GM23338 (cell line): ENCODE measurements at regions not wholly inside any gene's neighbourhood (a gene's known extent, or its start where the extent isn't known, plus 50 kb on each side); places are given as distances from the start of the nearest gene placed in this dataset.

Source experiments
- ATAC-seq: fragments of 200-7000 bp; cut with Tn5 transposase; 3 replicates; pipeline ENCODE4 v1.9.1; 2020
- DNase-seq: peaks from one replicate; pipeline ENCODE4 v3.0.0-alpha.2; 2015; ENCODE audit warnings: low spot score
- H2AFZ ChIP-seq: fragments of 200-600 bp; sonication (generic); 2 replicates; pipeline ENCODE4 v1.8.0; 2016; ENCODE audit warnings: antibody characterized with exemption, mild to moderate bottlenecking, moderate library complexity
- H3F3A ChIP-seq: fragments of 200-600 bp; sonication (generic); replicated peaks from 2 replicates; pipeline ENCODE4 v1.8.0; 2017; ENCODE audit warnings: antibody characterized with exemption, mixed run types, low read depth
- H3K27ac ChIP-seq: fragments of 200-600 bp; sonication (generic); 2 replicates; pipeline ENCODE4 v1.6.1; 2016; ENCODE audit warnings: low read depth
- H3K27me3 ChIP-seq: fragments of 200-600 bp; sonication (generic); 2 replicates; pipeline ENCODE4 v1.8.0; 2016; ENCODE audit warnings: mild to moderate bottlenecking, mixed run types, moderate library complexity; ENCODE audit not compliant: insufficient read depth
- H3K36me3 ChIP-seq: fragments of 200-600 bp; sonication (generic); 2 replicates; pipeline ENCODE4 v1.8.0; 2016; ENCODE audit warnings: mild to moderate bottlenecking; ENCODE audit not compliant: insufficient read depth
- H3K4me1 ChIP-seq: fragments of 200-600 bp; sonication (generic); 2 replicates; pipeline ENCODE4 v1.8.0; 2016; ENCODE audit warnings: mild to moderate bottlenecking, moderate library complexity; ENCODE audit not compliant: insufficient read depth
- H3K4me2 ChIP-seq: fragments of 200-600 bp; sonication (generic); 2 replicates; pipeline ENCODE4 v1.7.1; 2017; ENCODE audit warnings: mixed run types
- H3K4me3 ChIP-seq: fragments of 200-600 bp; sonication (generic); 2 replicates; pipeline ENCODE4 v1.6.1; 2016; ENCODE audit warnings: mixed run types
- H3K79me2 ChIP-seq: fragments of 200-600 bp; sonication (generic); replicated peaks from 2 replicates; pipeline ENCODE4 v1.8.0; 2017; ENCODE audit warnings: mild to moderate bottlenecking; ENCODE audit not compliant: insufficient read depth
- H3K9me2 ChIP-seq: fragments of 200-600 bp; sonication (generic); 2 replicates; pipeline ENCODE4 v1.8.0; 2017; ENCODE audit not compliant: insufficient read depth
- H4K20me1 ChIP-seq: fragments of 200-600 bp; sonication (generic); replicated peaks from 2 replicates; pipeline ENCODE4 v1.8.0; 2017; ENCODE audit warnings: mild to moderate bottlenecking; ENCODE audit not compliant: insufficient read depth
- H3K27ac Mint-ChIP-seq: 2 replicates; pipeline ENCODE4 v1.8.0; 2020; ENCODE audit warnings: inconsistent platforms, mild to moderate bottlenecking, moderate library complexity, mixed read lengths
- H3K27me3 Mint-ChIP-seq: 3 replicates; pipeline ENCODE4 v1.8.0; 2022; ENCODE audit warnings: low read depth, mild to moderate bottlenecking, moderate library complexity, mixed read lengths, inconsistent platforms; ENCODE audit not compliant: insufficient read depth, poor library complexity
- H3K36me3 Mint-ChIP-seq: 3 replicates; pipeline ENCODE4 v1.8.0; 2021; ENCODE audit warnings: low read depth, mild to moderate bottlenecking, inconsistent platforms, moderate library complexity, mixed read lengths
- H3K4me1 Mint-ChIP-seq: 3 replicates; pipeline ENCODE4 v1.8.0; 2020; ENCODE audit warnings: mild to moderate bottlenecking, inconsistent platforms, mixed read lengths
- H3K4me3 Mint-ChIP-seq: 3 replicates; pipeline ENCODE4 v1.8.0; 2021; ENCODE audit warnings: moderate library complexity, mild to moderate bottlenecking, inconsistent platforms, mixed read lengths
- H3K9me3 Mint-ChIP-seq: 3 replicates; pipeline ENCODE4 v1.8.0; 2020; ENCODE audit warnings: moderate library complexity, mild to moderate bottlenecking, inconsistent platforms, mixed read lengths
- CREB1 ChIP-seq: fragments of 250-450 bp; sonication (Bioruptor Pico); IDR thresholded peaks from 2 replicates; pipeline ENCODE4 v1.5.0; 2020; ENCODE audit warnings: low read depth, mild to moderate bottlenecking, moderate library complexity
- ETS1 ChIP-seq: IDR thresholded peaks from 2 replicates; pipeline ENCODE4 v1.6.1; 2016; ENCODE audit warnings: antibody characterized with exemption
- EZH2 ChIP-seq: fragments of 200-600 bp; sonication (generic); IDR thresholded peaks from one replicate; pipeline ENCODE4 v1.8.0; 2017; ENCODE audit warnings: antibody characterized with exemption, mild to moderate bottlenecking, low read depth; ENCODE audit not compliant: unreplicated experiment
- EZH2phosphoT487 ChIP-seq: fragments of 200-600 bp; sonication (generic); IDR thresholded peaks from one replicate; pipeline ENCODE4 v1.8.1; 2018; ENCODE audit warnings: antibody characterized with exemption; ENCODE audit not compliant: unreplicated experiment
- JUNB ChIP-seq: IDR thresholded peaks from one replicate; pipeline ENCODE4 v1.6.1; 2016; ENCODE audit warnings: antibody characterized with exemption; ENCODE audit not compliant: unreplicated experiment
- NANOG ChIP-seq: IDR thresholded peaks from 2 replicates; pipeline ENCODE4 v1.6.1; 2016; ENCODE audit warnings: antibody characterized with exemption, borderline replicate concordance
- POLR2AphosphoS5 ChIP-seq: IDR thresholded peaks from 2 replicates; pipeline ENCODE4 v1.6.1; 2016; ENCODE audit warnings: antibody characterized with exemption, low read depth
- STAT1 ChIP-seq: IDR thresholded peaks from one replicate; pipeline ENCODE4 v1.6.1; 2016; ENCODE audit warnings: antibody characterized with exemption; ENCODE audit not compliant: unreplicated experiment
- ZNF114 ChIP-seq: fragments of 250-450 bp; sonication (Bioruptor Pico); IDR thresholded peaks from 2 replicates; pipeline ENCODE4 v1.5.0; 2020; ENCODE audit warnings: mild to moderate bottlenecking, moderate library complexity
- ZNF331 ChIP-seq: fragments of 250-450 bp; sonication (Bioruptor Pico); IDR thresholded peaks from 2 replicates; pipeline ENCODE4 v1.5.0; 2020; ENCODE audit warnings: low read depth, mild to moderate bottlenecking, moderate library complexity
- ZNF462 ChIP-seq: fragments of 250-450 bp; sonication (Bioruptor Pico); IDR thresholded peaks from 2 replicates; pipeline ENCODE4 v1.5.0; 2020; ENCODE audit warnings: mild to moderate bottlenecking, moderate library complexity
- TF ChIP-seq, protein P1 (sequence below), 2 experiments: fragments of 200-600 bp in 1 of 2; sonication (generic) in 1 of 2; conservative IDR thresholded peaks; 2 replicates each; pipeline versions ENCODE4 v1.5.1 to v1.6.1; 2016 to 2017; ENCODE audit warnings: antibody characterized with exemption in 2 of 2, low read depth in 2 of 2, mild to moderate bottlenecking in 2 of 2, moderate library complexity in 1 of 2
- TF ChIP-seq, protein P2 (sequence below): IDR thresholded peaks from one replicate; pipeline ENCODE4 v1.6.1; 2018; ENCODE audit warnings: antibody characterized with exemption; ENCODE audit not compliant: unreplicated experiment

- Histone ChIP-seq H4K20me1 (no peaks in the 10 kb centered on the region), H3K27ac (no peak overlapping the region), H3K4me2 (no peak overlapping the region), H3F3A (no peaks in the 10 kb centered on the region), H3K4me1 (no peaks in the 10 kb centered on the region), H2AFZ (no peak overlapping the region), H3K4me3 (no peak overlapping the region), H3K79me2 (no peaks in the 10 kb centered on the region), H3K36me3 (no peaks in the 10 kb centered on the region; the same call in 1 of the 2 replicates), H3K9me2 (no peaks in the 10 kb centered on the region), H3K27me3 (no peaks in the 10 kb centered on the region)
- Mint-ChIP-seq H3K4me3 (no peak overlapping the region), H3K27ac (no peak overlapping the region), H3K4me1 (no peaks in the 10 kb centered on the region), H3K27me3 (peaks cover 7% of the 10 kb centered on the region), H3K9me3 (peaks cover 4% of the 10 kb centered on the region; the same call in 1 of the 3 replicates), H3K36me3 (no peaks in the 10 kb centered on the region)
- no peak for DNase-seq
- TF ChIP-seq JUNB, result no peak
- no peak for TF ChIP-seq CREB1
- no peak for TF ChIP-seq ZNF462 (CRISPR knock-in tag)
- TF ChIP-seq, protein P1, sequence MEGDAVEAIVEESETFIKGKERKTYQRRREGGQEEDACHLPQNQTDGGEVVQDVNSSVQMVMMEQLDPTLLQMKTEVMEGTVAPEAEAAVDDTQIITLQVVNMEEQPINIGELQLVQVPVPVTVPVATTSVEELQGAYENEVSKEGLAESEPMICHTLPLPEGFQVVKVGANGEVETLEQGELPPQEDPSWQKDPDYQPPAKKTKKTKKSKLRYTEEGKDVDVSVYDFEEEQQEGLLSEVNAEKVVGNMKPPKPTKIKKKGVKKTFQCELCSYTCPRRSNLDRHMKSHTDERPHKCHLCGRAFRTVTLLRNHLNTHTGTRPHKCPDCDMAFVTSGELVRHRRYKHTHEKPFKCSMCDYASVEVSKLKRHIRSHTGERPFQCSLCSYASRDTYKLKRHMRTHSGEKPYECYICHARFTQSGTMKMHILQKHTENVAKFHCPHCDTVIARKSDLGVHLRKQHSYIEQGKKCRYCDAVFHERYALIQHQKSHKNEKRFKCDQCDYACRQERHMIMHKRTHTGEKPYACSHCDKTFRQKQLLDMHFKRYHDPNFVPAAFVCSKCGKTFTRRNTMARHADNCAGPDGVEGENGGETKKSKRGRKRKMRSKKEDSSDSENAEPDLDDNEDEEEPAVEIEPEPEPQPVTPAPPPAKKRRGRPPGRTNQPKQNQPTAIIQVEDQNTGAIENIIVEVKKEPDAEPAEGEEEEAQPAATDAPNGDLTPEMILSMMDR (conservative IDR thresholded peaks at IDR 0.05; ENCODE audit: low read depth in 2 of 2), result no peak
- TF ChIP-seq ETS1, result no peak
- TF ChIP-seq EZH2phosphoT487, result no peak
- TF ChIP-seq ZNF331, result no peak
- no peak for TF ChIP-seq POLR2AphosphoS5
- no peak for TF ChIP-seq EZH2
- TF ChIP-seq, protein P2, sequence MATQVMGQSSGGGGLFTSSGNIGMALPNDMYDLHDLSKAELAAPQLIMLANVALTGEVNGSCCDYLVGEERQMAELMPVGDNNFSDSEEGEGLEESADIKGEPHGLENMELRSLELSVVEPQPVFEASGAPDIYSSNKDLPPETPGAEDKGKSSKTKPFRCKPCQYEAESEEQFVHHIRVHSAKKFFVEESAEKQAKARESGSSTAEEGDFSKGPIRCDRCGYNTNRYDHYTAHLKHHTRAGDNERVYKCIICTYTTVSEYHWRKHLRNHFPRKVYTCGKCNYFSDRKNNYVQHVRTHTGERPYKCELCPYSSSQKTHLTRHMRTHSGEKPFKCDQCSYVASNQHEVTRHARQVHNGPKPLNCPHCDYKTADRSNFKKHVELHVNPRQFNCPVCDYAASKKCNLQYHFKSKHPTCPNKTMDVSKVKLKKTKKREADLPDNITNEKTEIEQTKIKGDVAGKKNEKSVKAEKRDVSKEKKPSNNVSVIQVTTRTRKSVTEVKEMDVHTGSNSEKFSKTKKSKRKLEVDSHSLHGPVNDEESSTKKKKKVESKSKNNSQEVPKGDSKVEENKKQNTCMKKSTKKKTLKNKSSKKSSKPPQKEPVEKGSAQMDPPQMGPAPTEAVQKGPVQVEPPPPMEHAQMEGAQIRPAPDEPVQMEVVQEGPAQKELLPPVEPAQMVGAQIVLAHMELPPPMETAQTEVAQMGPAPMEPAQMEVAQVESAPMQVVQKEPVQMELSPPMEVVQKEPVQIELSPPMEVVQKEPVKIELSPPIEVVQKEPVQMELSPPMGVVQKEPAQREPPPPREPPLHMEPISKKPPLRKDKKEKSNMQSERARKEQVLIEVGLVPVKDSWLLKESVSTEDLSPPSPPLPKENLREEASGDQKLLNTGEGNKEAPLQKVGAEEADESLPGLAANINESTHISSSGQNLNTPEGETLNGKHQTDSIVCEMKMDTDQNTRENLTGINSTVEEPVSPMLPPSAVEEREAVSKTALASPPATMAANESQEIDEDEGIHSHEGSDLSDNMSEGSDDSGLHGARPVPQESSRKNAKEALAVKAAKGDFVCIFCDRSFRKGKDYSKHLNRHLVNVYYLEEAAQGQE, result no peak
- TF ChIP-seq ZNF114 (CRISPR knock-in tag), result no peak
- no peak for TF ChIP-seq NANOG
- TF ChIP-seq STAT1, result no peak
- ATAC-seq, result no peak
These were observed 156.8 kb upstream of the LEF1 start for GRCh38 chr4:108325561-108325960.
